Activated CD8-positive, alpha-beta memory T cell treated with anti-CD3 and anti-CD28 coated beads, Interleukin-2, amount 50 U/mL, for 24 hours (primary cell): ENCODE measurements at regions not wholly inside any gene's neighbourhood (a gene's known extent, or its start where the extent isn't known, plus 50 kb on each side); places are given as distances from the start of the nearest gene placed in this dataset.

ENCODE experiments used
- DNase-seq: peaks from one replicate; pipeline ENCODE4 v3.0.0-alpha.2; 2020; ENCODE audit errors: extremely low read depth

DNA sequence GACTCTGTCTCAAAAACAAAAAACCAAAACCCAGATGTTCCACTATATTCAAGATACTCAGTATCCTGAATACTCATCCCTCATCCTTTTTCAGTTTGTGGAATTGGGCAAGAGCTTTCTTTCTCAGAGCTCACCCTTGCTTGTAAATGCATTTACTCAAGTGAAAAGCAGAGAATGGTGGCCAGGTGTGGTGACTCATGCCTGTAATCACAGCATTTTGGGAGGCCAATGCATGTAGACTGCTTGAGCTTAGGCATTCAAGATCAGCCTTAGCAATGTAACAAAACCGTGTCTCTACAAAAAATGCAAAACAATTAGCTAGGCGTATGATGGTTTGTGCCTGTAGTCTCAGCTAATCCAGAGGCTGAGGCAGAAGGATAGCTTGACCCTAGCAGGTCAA lies 553.2 kb upstream of the AMELY start:
- DNase-seq, result no peak

DNA sequence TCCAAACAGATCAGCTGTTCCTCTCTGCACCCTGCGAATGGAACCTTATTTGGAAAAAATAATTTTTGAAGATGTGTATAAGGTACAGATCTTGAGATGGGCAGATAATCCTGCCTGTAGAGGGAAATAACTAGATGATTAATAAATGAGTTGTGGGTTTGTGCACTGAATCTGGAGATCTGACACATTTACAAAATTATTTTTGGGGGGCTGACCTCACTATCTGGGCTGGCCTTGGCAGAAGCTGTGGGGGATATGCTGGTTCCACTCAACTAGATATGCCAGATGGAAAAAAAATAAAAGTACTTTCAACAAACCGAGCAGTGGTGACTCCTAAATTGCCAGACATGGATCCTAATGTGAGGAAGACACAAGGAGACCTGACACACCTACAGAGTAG lies 552.2 kb upstream of the AMELY start:
- DNase-seq, result no peak

DNA sequence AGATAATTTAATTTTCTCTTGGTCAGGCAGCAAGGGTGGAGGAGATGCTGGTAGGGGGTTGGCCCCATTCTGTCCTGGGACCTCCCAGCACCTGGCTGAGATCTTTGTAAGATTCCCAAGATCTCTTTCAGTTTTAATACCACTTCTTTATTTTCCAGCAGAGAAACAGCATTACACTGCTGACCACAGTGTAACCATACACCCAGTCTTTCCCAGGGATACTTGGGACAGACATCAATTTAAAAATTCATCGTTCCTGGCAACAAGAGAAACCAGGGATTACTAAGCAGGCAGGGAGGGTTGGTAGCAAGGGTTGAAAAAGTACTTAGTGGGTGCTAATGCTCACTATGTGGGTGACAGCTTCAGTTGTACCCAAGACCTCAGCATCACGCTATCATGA lies 551.6 kb upstream of the AMELY start:
- DNase-seq, result no peak

DNA sequence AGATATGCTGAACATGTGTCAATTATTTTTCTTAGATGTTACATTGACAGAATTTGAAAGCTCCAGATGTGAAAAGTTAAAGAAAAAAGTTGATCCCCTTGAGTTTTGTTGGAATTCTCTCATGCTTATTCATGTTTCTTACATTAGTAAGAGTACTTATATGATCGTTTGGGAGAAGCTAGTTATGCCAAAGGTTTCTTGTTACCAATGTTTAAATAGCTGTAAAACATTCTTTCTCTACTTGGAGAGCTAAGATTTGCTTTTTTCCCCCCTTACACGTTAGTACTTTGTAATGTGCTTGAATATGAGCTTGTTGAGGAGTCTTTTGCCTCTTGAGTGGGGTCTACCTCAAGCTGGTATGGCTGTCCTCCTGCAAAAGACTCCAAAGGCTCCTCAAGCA lies 551.1 kb upstream of the AMELY start:
- DNase-seq, result no peak

DNA sequence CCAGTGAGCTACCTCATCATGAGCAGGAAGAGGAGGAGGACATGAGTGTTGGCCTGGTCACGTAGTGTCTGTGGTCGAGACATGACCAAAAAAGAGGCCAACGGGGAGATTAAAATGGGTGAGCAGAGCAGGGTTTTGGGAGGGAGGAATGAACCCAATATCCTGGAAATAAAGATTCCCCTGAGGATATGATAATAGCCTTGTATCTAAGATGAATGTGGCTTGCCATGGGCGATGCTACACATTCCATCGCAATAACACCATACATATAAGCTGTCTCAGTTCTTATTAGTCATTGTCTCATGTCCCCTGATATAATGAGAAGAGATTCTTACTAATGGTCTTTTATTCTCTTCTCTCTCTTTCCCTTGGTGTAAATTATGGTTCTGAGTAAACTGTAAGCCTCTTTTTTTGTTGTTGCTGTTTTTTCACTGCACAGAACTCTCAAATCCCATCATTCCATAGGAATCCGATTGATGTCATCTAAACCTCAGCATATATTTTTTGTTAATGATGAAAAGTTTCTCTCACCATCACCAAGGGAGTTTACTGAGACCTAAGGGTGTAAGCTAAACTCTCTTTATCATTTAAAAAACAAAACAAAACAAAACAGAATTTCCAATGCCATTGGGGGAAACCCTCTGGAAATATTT lies 550.4 kb upstream of the AMELY start:
- no peak for DNase-seq

DNA sequence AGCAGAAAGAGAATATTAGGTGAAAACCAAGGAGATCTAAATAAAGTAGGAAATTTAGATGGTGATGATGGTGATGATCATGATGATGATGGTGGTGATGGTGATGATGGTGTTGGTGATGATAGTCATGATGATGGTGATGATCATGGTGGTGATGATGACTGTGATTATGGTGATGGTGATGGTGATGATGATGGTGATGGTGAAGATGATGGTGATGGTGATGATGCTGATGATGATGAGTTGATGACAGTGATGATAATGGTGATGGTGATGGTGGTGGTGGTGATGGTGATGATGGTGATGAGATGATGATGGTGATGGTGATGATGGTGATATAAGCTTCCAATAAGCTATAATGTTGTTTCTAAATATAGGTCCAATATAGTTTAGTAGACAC lies 548.2 kb upstream of the AMELY start:
- DNase-seq, result no peak

DNA sequence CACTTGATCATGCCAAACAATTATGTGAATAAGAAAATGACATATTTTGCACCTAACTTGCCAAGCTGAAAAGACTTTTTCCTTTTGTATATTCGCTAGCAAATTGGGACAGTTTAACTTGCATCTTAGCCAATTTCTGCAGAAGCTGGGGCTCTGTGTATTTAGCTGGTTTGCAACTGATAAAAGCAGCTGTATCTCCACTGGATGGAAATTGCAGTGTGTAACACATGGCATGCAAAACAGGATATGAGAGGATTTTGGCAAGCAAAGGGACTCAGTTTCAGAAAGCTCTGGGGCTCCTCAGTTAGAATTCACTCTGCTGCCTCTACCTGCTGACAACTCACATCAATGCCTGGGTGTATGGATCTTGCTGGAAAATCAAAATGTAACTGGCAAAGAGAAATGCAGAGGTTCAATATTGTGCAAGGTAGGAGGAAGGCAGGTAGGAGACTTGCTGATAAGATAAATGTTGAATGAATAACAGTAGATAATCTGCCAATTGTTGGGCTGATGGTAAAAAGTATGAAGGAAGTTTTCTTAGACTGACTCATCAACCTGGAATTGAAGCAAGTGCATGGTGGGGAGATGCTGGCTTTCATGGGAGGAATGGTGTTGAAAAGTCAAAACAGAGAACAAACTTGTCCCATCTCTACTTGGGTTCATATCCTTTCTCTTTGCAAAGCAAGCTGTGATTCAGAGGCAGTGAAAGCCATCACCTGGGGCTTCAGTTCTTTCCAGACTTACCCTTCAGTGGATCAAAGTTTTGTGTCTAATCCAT lies 546.9 kb upstream of the AMELY start:
- DNase-seq, result no peak

DNA sequence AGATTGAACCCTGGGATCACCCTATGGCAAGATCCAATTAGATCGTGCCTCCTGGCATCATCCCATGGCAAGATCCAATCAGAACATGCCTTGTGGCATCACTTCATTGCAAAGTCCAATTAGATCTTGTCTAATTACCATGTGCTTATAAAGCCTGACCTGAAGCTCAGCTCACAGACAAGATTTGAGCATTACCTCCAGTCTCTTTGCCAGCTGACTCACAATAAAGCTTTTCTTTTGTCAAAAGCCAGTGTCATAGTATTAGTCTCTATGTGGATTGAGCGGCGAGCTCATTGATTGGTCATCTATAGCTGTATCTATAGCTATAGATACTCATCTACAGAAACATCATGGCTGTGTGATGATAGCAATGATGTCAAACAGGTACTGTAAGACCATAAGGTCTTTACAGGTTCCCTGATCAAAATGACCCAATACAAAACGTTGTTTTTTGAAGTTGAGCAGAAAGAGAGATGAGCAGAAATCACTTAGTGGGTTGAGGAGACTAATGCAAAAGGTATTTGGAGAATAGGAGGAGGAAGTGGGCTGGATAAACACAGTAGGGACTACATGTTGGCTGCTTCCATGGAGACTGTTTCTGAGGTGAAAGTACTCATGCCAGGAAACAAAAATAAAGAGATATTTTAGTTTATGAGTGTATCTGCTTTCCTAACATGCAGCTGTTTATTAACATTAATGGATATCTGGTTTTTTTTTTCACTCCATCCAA lies 545.9 kb upstream of the AMELY start:
- DNase-seq, result no peak

DNA sequence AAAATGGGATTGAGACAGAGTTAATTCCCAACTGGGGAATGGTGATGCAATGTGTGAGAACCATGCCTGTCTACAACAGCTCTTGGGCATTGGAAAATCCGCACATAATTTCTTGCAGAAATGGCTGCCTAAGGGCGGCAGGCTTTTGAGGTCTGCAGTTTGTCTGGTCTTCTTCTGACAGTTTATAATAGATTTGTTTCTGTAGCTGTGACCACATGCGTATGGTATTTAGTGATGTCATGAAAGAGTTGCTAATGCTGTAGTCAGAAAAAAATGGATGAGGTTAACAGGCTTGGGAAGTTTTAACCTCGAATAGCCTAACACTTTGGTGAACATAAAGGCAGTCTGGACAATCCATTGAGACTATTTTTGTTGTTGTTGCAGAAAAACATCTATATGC lies 544.1 kb upstream of the AMELY start:
- DNase-seq, result no peak

DNA sequence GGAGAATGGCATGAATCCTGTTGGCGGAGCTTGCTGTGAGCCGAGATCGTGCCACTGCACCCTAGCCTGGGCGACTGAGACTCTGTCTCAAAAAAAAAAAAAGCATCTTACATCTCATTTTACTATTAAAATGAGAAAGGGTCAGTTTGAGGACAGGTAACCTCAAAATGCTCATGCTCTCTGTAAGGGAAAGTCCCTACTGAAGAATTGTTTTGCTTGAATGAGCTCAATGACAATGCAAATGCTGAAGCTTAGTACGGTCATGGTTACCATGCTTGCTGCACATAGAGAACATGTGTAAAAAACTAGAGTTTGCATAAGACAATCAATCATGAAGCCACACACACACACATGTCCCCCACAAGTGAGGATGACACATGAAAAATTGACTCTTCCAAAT lies 541.8 kb upstream of the AMELY start:
- DNase-seq, result no peak

DNA sequence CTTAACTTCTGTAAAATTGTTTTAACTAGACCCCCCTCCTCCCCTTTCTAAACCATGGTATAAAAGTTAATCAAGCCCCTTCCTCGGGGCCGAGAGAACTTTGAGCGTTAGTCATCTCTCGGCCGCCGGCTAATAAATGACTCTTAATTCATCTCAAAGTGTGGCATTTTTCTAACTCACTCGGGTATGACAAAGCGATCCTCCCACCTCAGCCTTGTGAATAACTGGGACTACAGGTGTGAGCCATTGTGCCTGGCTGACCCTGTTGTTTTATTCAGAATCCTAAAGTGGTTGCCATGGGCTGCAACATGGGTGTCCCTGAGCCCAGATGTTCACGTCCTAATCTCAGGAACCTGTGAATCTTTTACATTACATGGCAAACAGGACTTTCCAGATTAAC lies 540.7 kb upstream of the AMELY start:
- DNase-seq, result no peak

DNA sequence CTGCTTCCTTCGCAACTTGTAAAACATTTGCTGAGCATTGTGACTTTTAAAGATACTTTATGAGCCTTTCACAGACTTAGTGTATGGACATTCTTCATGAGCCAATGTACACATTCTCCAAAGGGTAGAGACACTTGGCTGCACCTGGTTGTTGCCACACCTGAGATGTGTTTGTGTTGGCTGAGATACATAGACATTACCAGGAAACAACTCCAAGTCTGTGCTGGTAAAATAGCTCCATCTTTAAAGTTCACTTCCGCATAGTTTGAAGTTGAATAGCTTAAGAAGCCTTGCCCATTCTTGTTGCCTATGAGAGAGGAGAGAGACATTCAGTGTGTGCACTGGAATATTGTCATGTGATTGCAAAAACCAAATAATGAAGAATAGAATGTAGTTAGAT lies 538.3 kb upstream of the AMELY start:
- DNase-seq, result no peak

DNA sequence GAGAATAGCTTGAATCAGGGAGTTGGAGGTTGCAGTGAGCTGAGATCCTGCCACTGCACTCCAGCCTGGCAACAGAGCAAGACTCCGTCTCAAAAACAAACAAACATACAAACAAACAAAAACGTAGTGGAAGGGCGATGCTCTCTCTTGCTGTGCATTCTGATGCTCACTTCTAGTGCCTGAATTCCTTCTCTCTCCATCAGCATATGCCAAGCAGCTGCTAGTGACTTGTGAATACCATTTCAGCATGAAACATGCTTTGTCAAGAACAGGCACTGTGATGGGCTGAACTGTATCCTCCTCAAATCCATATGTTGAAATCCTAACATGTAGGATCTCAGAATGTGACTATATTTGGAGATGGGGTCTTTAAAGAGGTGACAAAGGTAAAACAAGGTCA lies 537.1 kb upstream of the AMELY start:
- DNase-seq, result no peak

DNA sequence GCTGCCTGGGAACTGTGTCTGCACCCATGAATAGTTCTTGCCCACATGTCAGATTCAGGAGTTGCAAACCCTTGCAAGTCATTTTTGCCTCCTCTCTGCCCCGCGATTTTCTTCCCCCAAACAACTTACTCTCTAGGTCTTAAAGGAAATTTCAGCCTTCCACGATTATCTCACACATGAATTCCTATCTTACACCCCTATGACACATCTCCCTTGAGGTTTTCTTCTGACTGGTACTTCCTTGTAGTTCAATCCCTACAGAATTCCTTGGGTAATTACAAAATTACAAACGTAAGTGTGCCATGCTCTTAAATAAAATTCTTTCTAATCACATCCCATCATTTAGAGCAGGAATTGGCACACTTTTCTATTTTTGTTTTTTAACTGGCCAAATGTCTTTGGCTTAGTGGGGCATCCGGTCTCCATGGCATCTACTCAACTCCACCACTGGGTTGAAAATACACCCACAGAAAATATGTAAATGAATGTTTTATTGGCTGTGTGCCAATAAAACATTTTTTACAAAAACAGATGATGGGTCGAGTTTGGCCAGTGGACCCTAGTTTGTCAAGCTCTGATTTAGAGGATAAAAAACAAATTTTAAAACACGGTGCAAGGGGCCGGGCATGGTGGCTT lies 536.4 kb upstream of the AMELY start:
- no peak for DNase-seq

DNA sequence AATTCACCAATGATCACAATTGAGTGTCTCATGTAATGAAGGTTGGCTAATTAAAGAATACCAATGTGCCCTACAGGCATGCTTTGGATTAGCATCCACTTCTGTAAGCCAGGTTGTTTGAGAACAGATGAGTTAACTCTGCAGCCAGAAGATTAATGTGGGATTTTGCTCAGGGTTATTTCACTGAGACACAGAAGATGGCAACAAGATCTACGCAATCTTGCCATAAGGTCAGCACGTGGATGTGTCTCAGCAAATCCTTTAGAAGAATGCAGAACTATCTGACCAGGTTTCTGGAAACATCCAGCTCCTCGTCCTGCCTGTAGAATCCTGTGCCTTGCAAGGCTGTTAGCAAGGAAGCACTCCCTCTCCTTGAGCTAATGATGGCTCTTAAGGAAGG lies 532.6 kb upstream of the AMELY start:
- DNase-seq, result no peak

DNA sequence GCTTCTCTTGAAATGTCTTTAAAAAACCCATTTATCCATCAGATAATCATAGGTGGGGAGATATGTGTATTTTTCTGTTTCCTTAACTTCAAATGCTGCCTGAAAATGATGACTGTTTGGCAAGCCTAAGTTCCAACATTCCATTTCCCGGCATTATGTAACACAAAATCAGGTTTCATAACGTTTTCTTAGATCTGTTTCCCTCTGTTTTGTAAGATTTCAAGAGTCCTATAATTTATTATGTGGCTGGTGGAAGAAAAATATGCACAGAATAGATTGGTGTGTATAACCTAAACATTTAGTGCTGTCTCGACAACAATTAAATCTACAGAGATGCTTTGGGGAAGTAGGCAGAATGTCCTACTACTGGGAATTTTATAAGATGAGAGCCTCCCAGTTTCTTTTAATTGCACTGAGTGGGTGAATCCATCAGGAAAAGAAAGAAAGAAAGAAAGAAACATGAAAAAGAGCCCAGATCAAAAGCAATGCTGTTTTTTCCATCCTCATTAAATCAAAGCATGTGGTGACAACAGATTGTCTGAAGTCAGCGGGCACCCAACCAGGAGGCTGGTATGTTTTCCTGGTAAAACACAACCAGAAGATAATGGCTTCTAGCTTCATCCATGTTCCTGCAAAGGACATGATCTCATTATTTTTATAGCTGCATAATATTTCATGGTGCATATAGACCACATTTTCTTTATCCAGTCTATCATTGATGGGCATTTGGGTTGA lies 529.4 kb upstream of the AMELY start:
- DNase-seq, result no peak

DNA sequence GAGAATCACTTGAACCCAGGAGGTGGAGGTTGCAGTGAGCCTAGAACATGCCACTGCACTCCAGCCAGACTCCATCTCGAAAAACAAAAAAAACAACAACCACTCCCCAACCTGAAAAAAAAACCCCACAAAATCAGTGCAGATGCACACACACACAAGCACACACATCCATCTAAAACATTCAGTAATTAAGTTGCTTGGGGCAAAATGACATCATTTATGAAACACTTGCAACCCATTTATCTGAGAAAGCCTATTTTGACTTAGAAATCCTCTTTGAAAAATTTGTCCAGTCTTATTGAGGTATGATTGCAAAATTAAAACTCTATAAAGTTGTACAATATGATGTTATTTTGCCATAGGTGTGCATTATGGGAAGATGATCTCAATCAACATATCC lies 525.5 kb upstream of the AMELY start:
- no peak for DNase-seq

DNA sequence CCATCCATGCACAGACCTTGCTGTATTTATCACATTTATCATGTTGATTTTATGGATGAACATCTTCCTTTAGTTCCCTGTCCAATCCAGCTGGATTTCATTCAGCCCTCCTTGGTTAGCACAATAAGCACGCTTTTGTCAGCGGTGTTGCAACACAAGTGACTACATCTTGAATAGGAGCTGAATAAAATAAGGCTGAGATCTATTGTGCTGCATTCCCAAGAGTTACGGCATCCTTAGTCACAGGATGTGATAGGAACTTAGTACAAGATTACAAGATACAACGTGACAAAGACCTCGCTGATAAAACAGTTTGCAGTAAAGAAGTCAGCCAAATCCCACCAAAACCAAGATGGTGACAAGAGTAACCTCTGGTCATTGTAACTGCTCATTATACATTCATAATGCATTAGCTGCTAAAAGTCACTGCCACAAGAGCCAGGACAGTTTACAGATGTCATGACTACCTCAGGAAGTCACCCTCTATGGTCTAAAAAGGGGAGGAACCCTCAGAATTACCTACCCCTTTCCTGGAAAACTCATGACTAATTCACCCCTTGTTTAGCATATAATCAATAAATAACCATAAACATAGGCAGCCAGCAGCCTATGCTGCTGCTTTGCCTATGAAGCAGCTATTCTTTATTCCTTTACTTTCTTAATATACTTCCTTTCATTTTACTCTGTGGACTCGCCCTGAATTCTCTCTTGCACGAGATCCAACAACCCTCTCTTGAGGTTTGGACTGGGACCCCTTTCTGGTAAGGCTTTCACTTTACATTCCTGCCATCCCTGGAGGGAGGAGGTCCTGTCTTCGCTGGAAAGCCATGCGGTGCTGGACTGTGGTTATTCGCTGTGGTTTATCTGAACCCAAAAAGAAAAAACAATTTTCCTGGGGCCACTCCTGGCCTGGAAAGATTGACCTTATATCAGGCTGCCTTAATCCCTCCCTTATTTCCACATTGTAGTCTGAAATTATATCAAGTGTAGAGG lies 522.6 kb upstream of the AMELY start:
- no peak for DNase-seq

DNA sequence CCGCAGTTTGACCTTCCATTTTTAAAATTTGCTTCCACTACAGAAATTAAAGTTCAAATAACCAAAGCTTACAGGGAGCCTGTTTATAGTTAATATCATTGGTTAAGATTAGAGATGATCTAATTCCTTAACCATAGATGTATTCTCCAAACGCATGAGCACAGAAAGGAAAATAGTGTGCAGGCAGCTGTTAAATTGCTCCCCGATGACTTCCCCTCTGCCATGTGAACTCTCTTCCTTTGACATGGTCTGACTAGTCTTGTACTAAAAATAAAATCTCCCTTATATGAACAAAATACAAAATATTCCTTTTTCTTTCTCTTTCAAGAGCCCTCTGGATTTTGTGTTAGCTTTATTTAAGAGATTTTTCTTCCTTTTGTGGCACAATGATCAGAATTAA lies 507.6 kb upstream of the AMELY start:
- no peak for DNase-seq

DNA sequence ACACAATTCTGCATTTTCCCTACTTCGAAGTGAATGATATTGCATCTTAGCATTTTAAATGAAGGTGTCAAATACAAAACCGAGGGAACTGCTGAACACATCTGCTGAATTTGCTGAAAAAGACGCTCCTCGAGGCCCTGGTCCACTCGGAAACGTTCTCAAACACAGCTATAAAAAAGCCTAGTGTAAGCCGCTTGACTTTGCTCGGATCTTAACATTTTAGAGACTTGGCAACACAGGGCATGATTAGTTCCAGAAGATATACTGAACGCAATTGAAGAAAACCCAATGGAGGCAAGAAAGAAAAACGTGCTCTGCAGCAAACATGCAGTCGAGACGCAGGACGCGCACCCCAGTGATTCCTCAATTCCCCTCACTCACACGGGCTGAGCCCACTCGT lies 506.4 kb upstream of the AMELY start:
- no peak for DNase-seq

DNA sequence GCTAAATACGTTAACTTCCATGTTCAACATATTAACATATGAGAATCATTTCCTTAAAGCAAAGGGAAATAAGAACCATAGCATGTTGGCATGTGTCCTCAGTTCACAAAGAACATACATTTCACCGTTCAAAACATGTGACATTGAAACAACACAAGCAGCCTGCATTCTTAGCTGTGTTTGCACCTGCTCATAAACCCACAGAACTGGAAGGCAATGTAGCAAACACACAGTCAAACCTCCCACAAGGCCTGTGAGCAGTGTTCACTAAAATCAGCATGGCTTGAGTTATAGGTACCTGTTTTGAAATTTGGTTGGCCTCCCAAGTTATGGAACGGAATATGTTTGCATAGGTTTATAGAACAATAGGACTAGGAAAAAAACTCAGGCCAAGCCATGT lies 504.9 kb upstream of the AMELY start:
- no peak for DNase-seq
